ENCODE measurements at regions not wholly inside any gene's neighbourhood (a gene's known extent, or its start where the extent isn't known, plus 50 kb on each side); places are given as distances from the start of the nearest gene placed in this dataset.

DNA sequence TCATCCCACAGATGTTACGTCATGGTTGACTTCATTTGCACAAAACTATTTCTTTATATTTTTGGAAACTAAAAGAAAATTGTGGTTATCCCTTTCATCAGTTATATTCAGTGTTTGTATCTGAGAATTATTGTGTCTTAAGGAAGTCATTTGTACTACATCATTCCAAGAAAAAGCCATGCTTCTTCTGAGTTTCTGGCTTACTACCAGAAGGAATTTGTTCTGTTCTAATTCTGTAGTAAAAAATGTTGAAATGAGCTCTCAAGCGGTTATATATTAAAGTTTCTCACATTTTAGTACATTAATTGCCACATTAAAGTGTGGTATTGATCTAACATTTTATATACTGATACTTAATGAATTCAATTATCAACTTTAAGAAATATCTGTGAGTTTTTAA lies 1844.5 kb downstream of the PCDH7 start:
- DNase-seq: no peak
- no peaks in the 10 kb centered on the region for H3K79me2 ChIP-seq (ENCODE audit: low read length)
- intact Hi-C loops (cut with micrococcal nuclease): no loop called here
- no peaks in the 10 kb centered on the region for H3K36me3 ChIP-seq (ENCODE audit: low read depth, low read length)
- no peaks in the 10 kb centered on the region for H3K27me3 ChIP-seq (ENCODE audit: low read length)
- no peak overlapping the region for H3K27ac ChIP-seq (ENCODE audit: low read length)
- H3K4me2 ChIP-seq (ENCODE audit: low read length): no peak overlapping the region
- H4K20me1 ChIP-seq (ENCODE audit: low read length): no peaks in the 10 kb centered on the region
- ATAC-seq: no peak
- no peak overlapping the region for H3K4me3 ChIP-seq (ENCODE audit: low read length)
- BruUV-seq (replicated peaks): no TSS peak
- H3K4me1 ChIP-seq (ENCODE audit: insufficient read depth, low read length): peaks cover 9% of the 10 kb centered on the region
- ChIA-PET CTCF (no interaction called here), POLR2A (ENCODE audit: unreplicated experiment) (no interaction called here)
- no peak overlapping the region for H2AFZ ChIP-seq (ENCODE audit: low read length)
- H3K9me2 ChIP-seq (replicated peaks; ENCODE audit: low read length): no peaks in the 10 kb centered on the region
- H3F3A ChIP-seq (ENCODE audit: low read length, unreplicated experiment): no peaks in the 10 kb centered on the region
- no peak overlapping the region for H3K9ac ChIP-seq (ENCODE audit: low read length)
- H3K9me3 ChIP-seq (ENCODE audit: low read length): no peaks in the 10 kb centered on the region
- TF ChIP-seq EZH2 (IDR thresholded peaks at IDR 0.05; ENCODE audit: low read length, unreplicated experiment) (no peak), EZH2phosphoT487 (IDR thresholded peaks at IDR 0.05; ENCODE audit: borderline replicate concordance, low read length) (no peak)
- TF ChIP-seq, protein P1, sequence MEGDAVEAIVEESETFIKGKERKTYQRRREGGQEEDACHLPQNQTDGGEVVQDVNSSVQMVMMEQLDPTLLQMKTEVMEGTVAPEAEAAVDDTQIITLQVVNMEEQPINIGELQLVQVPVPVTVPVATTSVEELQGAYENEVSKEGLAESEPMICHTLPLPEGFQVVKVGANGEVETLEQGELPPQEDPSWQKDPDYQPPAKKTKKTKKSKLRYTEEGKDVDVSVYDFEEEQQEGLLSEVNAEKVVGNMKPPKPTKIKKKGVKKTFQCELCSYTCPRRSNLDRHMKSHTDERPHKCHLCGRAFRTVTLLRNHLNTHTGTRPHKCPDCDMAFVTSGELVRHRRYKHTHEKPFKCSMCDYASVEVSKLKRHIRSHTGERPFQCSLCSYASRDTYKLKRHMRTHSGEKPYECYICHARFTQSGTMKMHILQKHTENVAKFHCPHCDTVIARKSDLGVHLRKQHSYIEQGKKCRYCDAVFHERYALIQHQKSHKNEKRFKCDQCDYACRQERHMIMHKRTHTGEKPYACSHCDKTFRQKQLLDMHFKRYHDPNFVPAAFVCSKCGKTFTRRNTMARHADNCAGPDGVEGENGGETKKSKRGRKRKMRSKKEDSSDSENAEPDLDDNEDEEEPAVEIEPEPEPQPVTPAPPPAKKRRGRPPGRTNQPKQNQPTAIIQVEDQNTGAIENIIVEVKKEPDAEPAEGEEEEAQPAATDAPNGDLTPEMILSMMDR (conservative IDR thresholded peaks at IDR 0.05; ENCODE audit: low read depth, low read length): no peak

DNA sequence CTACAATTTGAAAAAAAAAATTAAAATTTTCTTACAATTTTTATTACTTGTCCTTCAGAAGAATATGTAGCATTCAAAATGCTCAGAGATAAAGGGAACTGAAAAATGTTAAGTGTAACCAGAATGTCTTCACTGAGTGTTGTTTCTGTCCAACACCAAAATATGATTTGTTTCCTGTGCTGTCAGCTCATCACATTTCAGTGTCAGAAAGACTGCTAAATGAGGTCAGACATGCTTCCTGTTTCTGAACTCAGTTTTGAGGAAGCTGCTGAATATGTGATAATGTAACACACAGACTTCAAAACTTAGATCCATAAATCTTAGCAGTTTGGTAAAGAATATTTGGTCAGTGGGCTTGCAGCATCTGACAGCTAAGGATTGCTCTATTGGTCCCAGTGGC lies 1849.7 kb downstream of the PCDH7 start:
- intact Hi-C loops (cut with micrococcal nuclease): no loop called here
- POLR2A ChIA-PET (ENCODE audit: unreplicated experiment): no interaction called here
- H3K9me3 ChIP-seq (ENCODE audit: low read length): no peaks in the 10 kb centered on the region
- DNase-seq (no peak), ATAC-seq (no peak)
- no peaks in the 10 kb centered on the region for H4K20me1 ChIP-seq (ENCODE audit: low read length)
- TF ChIP-seq EZH2phosphoT487 (IDR thresholded peaks at IDR 0.05; ENCODE audit: borderline replicate concordance, low read length) (no peak), EZH2 (IDR thresholded peaks at IDR 0.05; ENCODE audit: low read length, unreplicated experiment) (no peak)
- TF ChIP-seq, protein P1 (conservative IDR thresholded peaks at IDR 0.05; ENCODE audit: low read depth, low read length): no peak
- H3F3A ChIP-seq (ENCODE audit: low read length, unreplicated experiment): no peaks in the 10 kb centered on the region
- no peak overlapping the region for H2AFZ ChIP-seq (ENCODE audit: low read length)
- H3K9ac ChIP-seq (ENCODE audit: low read length): no peak overlapping the region
- no TSS peak for BruUV-seq (replicated peaks)
- no peaks in the 10 kb centered on the region for H3K27me3 ChIP-seq (ENCODE audit: low read length)
- no peaks in the 10 kb centered on the region for H3K36me3 ChIP-seq (ENCODE audit: low read depth, low read length)
- H3K4me3 ChIP-seq (ENCODE audit: low read length): no peak overlapping the region
- no peak overlapping the region for H3K4me2 ChIP-seq (ENCODE audit: low read length)
- CTCF ChIA-PET: no interaction called here
- H3K27ac ChIP-seq (ENCODE audit: low read length): no peak overlapping the region
- H3K9me2 ChIP-seq (replicated peaks; ENCODE audit: low read length): no peaks in the 10 kb centered on the region
- H3K79me2 ChIP-seq (ENCODE audit: low read length): no peaks in the 10 kb centered on the region
- no peaks in the 10 kb centered on the region for H3K4me1 ChIP-seq (ENCODE audit: insufficient read depth, low read length)

DNA sequence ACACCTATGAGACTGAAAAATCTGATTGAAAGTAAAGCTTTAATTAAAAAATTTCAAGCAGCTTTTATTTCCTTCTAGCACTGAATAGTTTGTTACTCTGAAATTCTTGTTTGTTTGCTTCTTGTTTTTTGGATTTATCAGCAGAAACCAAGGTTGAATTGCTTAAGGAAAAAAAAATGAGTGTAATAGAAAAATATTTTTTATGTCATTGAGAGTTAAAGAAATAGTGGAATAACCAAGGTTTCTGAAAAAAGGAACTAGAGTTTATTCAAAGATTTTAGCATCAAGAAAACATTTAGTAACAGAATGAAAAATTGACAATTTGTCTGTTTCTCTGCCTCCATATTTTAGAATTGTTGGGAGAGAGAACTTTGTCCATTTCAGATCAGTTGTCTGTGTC lies 1852.2 kb downstream of the PCDH7 start:
- H3K4me1 ChIP-seq (ENCODE audit: insufficient read depth, low read length): no peaks in the 10 kb centered on the region
- POLR2A ChIA-PET (ENCODE audit: unreplicated experiment): no interaction called here
- no peak for ATAC-seq
- H3K9me2 ChIP-seq (replicated peaks; ENCODE audit: low read length): no peaks in the 10 kb centered on the region
- no peak overlapping the region for H3K27ac ChIP-seq (ENCODE audit: low read length)
- H3K9ac ChIP-seq (ENCODE audit: low read length): no peak overlapping the region
- no peaks in the 10 kb centered on the region for H3K9me3 ChIP-seq (ENCODE audit: low read length)
- H4K20me1 ChIP-seq (ENCODE audit: low read length): no peaks in the 10 kb centered on the region
- no peak for DNase-seq
- intact Hi-C loops (cut with micrococcal nuclease): no loop called here
- H3K36me3 ChIP-seq (ENCODE audit: low read depth, low read length): no peaks in the 10 kb centered on the region
- H2AFZ ChIP-seq (ENCODE audit: low read length): no peak overlapping the region
- no peaks in the 10 kb centered on the region for H3K27me3 ChIP-seq (ENCODE audit: low read length)
- TF ChIP-seq, protein P1 (conservative IDR thresholded peaks at IDR 0.05; ENCODE audit: low read depth, low read length): no peak
- no peak for TF ChIP-seq EZH2phosphoT487 (IDR thresholded peaks at IDR 0.05; ENCODE audit: borderline replicate concordance, low read length)
- no peak for TF ChIP-seq EZH2 (IDR thresholded peaks at IDR 0.05; ENCODE audit: low read length, unreplicated experiment)
- no peaks in the 10 kb centered on the region for H3F3A ChIP-seq (ENCODE audit: low read length, unreplicated experiment)
- H3K79me2 ChIP-seq (ENCODE audit: low read length): no peaks in the 10 kb centered on the region
- CTCF ChIA-PET: no interaction called here
- no peak overlapping the region for H3K4me2 ChIP-seq (ENCODE audit: low read length)
- no peak overlapping the region for H3K4me3 ChIP-seq (ENCODE audit: low read length)
- no TSS peak for BruUV-seq (replicated peaks)
